PC-9 (cell line): ENCODE measurements at regions not wholly inside any gene's neighbourhood (a gene's known extent, or its start where the extent isn't known, plus 50 kb on each side); places are given as distances from the start of the nearest gene placed in this dataset.

Experiments
- CTCF ChIP-seq: fragments of 200-600 bp; sonication (generic); conservative IDR thresholded peaks from 2 replicates; pipeline ENCODE4 v1.6.1; 2017; ENCODE audit warnings: mixed run types, antibody characterized with exemption, mild to moderate bottlenecking, moderate library complexity
- EZH2 ChIP-seq: fragments of 200-600 bp; sonication (generic); IDR thresholded peaks from 2 replicates; pipeline ENCODE4 v1.8.0; 2017; ENCODE audit warnings: antibody characterized with exemption, low read depth

- TF ChIP-seq CTCF (no peak), EZH2 (no peak)
Measured at GRCh38 chr2:76491503-76491902, 780.8 kb upstream of the GCFC2 start.
